Activated CD4-positive, alpha-beta T cell treated with anti-CD3 and anti-CD28 coated beads, Interleukin-2, Interleukin-4, amounts not matched to agents 100 ng/mL and 50 ng/mL, durations not matched to agents 16 hours and 8 hours (primary cell): ENCODE measurements at regions not wholly inside any gene's neighbourhood (a gene's known extent, or its start where the extent isn't known, plus 50 kb on each side); places are given as distances from the start of the nearest gene placed in this dataset.

Experiments
- DNase-seq: peaks from one replicate; pipeline ENCODE4 v3.0.0-alpha.2; 2020; ENCODE audit warnings: low spot score

DNA sequence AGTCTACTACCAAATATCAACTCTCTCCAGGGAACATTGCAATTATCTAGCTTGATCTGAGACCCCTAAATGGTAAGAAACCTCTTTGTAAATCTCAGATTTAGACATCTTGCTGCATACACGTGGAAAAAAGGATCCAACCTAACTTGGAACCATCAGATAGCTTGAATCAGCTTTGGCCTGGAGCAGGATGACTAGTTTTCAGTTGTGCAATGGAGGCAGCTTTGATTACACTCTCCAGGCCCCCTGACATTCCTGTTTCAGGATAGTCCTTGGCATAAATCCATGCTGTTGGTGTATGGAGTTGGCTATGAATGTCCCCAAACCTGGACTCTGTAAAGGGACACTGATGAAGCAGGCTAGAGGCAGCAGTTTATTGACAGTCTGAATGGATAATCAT is 1061.9 kb upstream of the TENM3 start:
- no peak for DNase-seq

GRCh38 chr4:181189751-181190150 is 1053.5 kb upstream of the TENM3 start:
- DNase-seq = no peak

DNA sequence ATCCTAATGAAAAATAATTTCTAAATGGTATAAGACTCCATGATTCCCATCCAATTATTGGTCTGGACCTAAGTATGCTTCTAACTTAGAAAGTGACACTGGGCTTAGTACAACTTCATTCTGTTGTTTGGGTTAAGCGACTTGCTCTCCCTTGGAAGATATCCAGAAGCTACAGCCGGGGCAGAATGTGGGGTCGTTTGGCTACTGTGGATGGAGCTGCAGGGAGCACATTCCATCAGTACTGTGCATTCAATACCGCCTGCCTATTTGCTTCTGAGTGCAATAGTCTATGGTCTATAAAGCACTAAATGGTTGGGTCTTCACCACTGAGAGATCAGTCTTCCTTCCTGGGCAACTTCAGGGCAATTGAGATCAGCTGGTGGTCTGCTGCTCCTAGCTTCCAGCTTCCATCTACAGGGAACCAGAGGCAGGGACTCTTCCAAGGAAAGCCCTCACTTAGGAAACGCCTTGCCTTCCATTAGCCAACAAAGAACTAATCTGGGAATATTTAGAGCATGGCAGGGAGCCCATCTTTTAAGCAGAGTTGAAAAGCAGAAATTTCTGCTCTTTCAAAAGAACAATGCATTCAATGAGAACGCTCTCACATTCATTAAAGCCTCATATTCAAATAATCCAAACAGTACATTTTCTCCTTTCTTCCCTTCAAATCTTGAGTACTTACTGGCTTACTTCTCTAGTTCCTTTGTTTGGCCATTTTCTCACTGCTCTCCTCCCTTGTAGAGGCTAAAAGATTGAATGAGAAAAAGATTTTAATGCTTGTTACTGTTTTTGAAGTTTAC is 1049.9 kb upstream of the TENM3 start:
- DNase-seq = no peak

DNA sequence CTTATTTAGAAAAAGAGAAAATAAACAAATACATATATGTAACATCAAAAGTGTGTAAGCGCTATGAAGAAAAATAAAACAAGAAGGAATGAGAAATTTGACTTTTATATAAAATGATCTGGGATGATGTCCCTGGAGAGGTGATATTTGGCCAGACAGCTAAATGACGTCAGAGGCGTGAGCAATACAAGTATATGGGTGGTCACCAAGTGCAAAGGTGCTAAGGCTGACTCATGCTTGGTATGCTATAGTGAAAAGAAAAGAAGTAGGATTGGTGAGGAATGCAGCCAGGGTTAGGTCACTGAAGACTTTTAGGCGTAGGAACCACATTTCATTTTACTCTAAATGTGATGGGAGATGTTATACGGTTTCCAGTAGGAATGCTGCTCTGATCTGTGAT is 1049.1 kb upstream of the TENM3 start:
- no peak for DNase-seq

DNA sequence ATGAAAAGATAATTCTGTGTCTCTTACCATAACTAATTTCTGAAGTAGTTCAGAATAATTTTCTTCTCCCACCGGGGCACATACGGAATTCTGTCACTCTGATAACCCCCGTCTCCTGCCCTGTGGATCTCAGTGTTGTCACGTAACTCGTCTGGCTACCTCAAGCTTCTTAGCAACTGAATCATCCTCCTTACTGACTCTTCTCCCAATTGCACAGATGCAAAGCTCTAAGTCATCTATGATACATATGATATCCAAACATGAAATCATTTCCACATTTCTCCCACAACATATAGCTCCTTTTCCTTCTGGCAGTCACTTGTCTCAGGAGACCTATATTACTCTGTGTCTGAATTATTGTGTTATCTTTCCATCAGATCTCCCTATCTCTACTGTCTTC is 1043.1 kb upstream of the TENM3 start:
- no peak for DNase-seq

- DNase-seq = no peak
These were observed 1041.0 kb upstream of the TENM3 start for GRCh38 chr4:181202240-181202639.

GRCh38 chr4:181204109-181204508 is 1039.1 kb upstream of the TENM3 start:
- DNase-seq = no peak

DNA sequence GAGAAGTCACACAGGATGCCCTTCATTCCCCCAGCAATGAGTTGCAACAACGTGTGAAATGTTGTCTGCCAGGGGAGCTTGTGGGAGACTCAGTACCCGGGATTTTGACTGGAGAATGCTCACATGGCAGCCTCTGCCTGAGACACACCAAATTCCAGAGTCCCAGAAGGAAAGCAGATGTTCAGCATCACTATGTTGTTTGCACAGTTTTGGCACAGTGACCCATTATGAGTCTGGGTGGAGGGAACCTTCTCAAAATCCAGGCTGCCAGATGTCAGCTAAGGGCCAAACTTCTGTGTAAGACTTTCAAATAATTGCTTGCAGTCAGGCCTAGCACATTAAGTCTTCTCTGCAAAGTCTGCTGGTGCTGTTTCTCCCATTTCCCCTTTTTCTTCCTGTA is 1029.7 kb upstream of the TENM3 start:
- DNase-seq = no peak

DNA sequence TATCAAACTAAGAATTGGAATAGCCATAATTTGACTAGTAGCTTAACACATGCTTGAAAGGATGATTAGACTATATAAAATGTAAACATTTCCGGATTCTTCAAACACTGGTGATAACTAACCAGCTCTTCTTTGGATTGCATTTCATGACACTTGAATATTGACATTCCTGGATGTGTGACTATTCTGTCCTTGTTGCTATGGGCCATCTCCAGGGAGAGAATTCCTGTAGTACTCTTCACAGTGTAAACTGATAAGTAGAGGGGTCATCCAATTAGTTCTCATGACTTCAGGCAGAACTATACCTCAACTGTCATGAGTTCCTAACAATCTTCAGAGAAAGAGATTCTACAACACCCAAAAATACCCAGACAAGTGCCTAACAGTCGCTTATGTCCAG is 1026.7 kb upstream of the TENM3 start:
- no peak for DNase-seq

- no peak for DNase-seq
These were observed 1023.3 kb upstream of the TENM3 start for GRCh38 chr4:181219783-181220416.

DNA sequence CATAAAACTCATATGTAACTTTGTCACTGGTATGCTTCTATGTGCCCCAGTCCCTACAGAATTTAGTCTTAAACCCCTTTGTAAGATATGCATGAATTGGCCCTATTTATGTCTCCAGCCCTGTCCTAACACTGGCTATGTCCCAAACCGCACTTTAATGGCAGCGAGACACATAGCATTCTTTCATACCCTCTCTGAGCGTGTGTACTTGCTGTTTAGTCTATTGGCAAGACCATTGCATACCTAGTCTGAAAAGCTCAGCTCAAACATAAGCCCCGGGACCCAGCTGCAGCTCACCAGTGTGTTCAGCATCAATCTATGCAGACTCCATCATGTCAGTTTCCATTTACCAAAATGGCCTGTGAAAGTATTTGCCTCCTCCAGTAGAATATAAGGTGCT is 1018.4 kb upstream of the TENM3 start:
- no peak for DNase-seq

DNA sequence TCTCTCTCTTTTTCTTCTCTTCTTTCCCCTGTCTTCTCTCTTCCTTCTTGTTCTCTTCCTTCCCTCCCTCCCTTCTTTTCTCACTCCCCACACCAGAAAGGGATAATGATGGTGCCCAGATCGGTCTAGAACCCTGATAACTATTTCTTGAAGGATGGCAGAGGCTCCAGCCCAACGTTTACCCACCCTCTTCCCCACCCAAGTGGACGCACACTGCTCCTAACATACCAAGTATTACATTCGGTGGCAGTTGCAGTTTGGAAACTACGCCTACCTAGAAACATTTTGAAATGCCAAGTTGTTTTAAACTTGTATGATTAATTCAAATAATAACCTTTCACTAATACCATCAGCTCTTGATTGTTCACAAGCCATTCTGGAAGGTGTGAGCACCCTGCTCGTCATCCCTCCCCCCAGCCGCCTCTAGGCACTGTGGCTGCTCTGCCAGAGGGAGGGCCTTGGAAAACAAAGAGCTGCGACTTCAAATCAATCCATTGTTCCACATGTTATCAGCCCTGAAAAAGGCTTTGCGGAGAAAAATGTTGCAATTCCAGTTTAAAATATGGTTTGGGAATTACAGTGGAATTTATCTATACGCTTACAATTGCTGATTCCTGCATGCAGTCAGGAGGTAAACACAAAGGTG is 1017.5 kb upstream of the TENM3 start:
- DNase-seq = no peak

DNA sequence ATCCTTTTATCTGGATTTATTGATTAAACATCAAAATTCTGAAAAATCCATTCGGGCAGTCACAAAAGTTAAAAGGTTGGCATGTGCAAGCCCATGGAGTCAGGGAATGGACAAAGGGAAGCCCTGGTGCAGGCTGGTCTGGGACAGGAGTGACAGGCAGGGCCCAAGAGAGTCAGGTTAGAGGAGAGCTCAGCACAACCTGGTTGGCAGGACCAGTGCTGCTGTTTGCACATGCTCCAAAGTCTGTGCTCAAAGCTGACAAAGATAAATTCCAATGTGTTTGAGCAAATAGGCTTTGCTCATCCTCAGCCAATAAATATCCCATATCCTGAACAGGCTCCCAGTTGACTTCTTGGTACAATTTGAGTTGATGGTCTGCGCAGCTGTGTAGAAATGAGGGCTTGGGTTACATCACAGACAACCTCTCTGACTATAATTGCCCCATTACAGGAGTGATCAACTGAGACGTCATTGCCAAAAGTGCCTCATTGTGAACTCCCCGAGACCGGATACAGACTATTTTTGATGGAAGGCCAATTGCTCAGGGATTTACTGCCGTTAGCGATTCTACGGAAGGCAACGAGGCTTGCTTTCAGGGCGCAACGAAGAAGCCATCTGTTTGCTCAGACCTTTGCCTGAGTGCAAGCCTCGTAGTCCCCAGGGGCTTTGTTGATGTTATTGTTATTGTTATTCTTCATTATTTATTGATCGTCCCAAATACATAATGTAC is 1008.1 kb upstream of the TENM3 start:
- no peak for DNase-seq

DNA sequence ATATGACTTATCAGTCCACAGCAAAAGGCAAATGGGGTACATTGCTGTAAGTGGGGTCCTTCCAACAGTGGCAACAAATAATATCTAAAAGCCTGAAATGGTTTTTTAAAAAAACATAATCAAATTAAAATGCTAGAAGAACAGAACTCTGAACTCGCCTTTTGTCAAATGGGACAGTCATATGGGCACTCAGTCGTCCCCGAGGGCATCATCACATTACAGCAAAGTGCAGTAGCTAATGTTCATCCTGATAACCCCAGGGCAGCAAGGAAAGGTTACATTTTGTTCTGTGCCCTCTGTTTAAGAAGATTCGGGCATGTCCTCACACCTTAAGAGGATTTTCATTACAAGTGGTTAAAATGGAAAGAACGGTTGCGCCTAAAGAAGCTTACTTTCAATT is 997.9 kb upstream of the TENM3 start:
- DNase-seq = no peak

GRCh38 chr4:181249031-181249430 is 994.2 kb upstream of the TENM3 start:
- no peak for DNase-seq

DNA sequence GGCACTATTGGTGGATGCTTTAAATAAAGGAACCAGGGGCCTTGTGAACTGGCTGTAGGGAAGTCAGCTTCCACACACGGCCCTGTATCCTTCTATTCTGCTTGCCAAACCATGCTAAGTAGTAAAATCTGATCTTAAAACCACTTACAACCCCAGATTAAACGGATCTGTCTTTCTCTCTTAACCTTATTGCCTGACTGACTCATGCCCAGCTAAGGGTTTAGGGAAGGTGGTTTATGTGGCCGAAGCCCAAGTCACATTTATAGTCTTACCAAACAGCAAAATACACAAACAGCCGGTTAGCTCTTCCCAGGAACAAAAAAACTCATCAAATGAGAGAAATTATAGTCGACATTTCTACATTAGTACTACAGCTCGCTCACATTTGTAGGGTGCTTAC is 988.4 kb upstream of the TENM3 start:
- no peak for DNase-seq

- DNase-seq = no peak
These were observed 984.6 kb upstream of the TENM3 start for GRCh38 chr4:181258569-181258968.

DNA sequence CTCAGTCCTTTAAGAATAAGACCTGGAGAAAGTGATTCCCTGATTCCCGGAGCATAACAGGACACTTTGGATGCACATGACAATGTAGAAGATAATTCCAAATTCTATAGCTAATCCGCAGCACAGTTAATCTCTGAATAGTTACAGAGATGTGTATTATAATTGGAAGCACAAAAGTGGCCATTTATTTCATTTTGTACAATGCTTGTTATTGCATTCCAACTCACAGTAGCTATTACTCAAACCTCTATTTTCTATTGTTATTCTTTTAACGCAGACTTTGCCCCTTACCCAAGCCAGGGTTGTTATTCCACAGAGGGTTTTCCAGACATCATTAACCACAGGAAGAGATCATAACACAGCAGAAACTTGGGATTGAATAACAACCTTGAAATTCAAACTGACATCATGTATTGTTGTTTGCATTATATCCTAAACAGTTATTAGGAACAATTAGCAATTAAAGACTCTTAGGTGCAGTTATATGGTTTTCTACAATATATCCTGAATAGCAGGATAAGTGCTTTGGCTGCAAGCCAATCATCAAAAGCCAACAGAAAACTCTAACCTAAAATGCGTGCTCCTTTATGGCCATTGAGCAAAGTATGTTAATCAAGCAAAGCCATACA is 984.0 kb upstream of the TENM3 start:
- DNase-seq = no peak

DNA sequence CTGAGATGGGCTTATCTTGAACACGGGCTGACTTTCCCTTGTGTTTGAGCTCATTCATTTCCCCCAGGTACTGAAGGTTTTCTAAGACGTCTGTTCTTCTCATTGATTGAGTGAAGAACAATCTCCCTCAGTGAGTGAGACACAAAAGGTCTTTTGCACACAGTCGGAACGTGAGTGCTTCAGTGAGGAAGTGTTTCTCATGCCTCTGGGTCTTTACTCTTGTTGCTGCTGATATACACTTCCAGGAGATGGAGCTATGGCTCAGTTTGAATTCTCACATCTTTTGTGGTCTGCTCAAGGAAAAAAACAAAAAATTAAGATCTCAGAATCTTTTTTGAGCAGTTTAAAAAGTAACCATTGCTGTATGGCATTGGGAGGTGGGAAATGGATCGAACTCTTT is 981.9 kb upstream of the TENM3 start:
- no peak for DNase-seq

- DNase-seq = no peak
These were observed 978.3 kb upstream of the TENM3 start for GRCh38 chr4:181264893-181265292.

DNA sequence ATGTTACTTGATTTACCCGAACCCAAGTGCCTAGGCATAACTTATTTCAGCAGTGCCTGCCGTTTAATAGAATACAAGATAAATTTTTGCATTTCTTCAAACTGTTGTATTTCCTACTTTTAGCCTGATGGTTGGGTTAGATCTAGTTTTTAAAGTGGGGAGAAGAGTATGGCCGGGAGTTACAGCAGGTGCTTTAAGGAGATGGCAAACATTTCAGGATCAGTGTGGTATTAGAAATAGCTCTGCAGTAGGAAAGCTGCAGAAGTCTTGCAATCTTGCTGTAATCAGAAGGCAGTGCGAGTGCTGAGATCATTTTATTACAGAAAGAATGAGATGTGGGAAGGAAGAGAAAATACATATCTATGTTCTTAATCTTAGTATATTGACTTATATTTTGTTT is 977.8 kb upstream of the TENM3 start:
- DNase-seq = no peak

DNA sequence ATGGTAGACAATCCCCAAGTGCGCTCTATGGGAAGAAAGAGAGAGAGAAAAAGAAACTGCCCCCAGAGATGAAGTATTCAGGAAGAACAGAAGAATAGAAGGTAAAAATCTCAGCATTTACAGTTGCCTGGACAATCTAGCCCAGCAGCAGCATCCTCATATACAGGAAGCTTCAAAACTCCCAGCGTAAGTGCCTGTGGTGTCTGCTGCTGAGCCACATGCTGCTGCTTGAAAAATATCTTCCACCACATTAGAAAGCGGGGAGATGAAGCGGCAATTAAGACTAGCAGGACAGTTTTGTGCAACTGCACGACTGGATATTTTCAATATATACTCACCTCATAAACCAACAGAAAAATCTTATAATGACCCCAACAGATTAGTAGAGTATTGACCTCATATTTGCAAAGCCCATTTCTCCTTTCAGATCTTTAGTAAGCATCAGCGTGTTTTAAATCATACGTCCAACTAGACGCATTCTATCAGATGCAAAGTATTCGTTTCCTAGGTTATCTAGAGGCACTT is 972.0 kb upstream of the TENM3 start:
- DNase-seq = no peak
